KG1 (cell line): ENCODE measurements at regions not wholly inside any gene's neighbourhood (a gene's known extent, or its start where the extent isn't known, plus 50 kb on each side); places are given as distances from the start of the nearest gene placed in this dataset.
"Not testable (repeated sequence)": the region's sequence is repeated elsewhere in the genome, so short reads cannot be mapped to it uniquely, and the experiment has no call there.

Source experiments
- DNase-seq: peaks from one replicate; lab custom pipeline; 2025; lab: John Stamatoyannopoulos, UW

GRCh38 chrX:35406386-35406785, 391.8 kb upstream of the MAGEB16 start:
- no peak for DNase-seq

- no peak for DNase-seq
Measured at GRCh38 chrX:35416782-35417181, 381.4 kb upstream of the MAGEB16 start.

- no peak for DNase-seq
Measured at GRCh38 chrX:35432056-35432455, 366.1 kb upstream of the MAGEB16 start.

GRCh38 chrX:35439034-35439660, 359.0 kb upstream of the MAGEB16 start:
- DNase-seq, result no peak

- no peak for DNase-seq
Measured at GRCh38 chrX:35439692-35440091, 358.4 kb upstream of the MAGEB16 start.

GRCh38 chrX:35442421-35442820, 355.7 kb upstream of the MAGEB16 start:
- no peak for DNase-seq

GRCh38 chrX:35443091-35443582, 355.0 kb upstream of the MAGEB16 start:
- not testable (repeated sequence) for DNase-seq

GRCh38 chrX:35444671-35445355, 353.3 kb upstream of the MAGEB16 start:
- DNase-seq, result no peak

GRCh38 chrX:35445912-35446311, 352.2 kb upstream of the MAGEB16 start:
- DNase-seq, result no peak

- no peak for DNase-seq
Measured at GRCh38 chrX:35456891-35457290, 341.3 kb upstream of the MAGEB16 start.

- DNase-seq, result no peak
Measured at GRCh38 chrX:35458142-35458541, 340.0 kb upstream of the MAGEB16 start.

GRCh38 chrX:35461164-35461563, 337.0 kb upstream of the MAGEB16 start:
- no peak for DNase-seq

- DNase-seq, result not testable (repeated sequence)
Measured at GRCh38 chrX:35496671-35497070, 301.5 kb upstream of the MAGEB16 start.

GRCh38 chrX:35497453-35497852, 300.7 kb upstream of the MAGEB16 start:
- not testable (repeated sequence) for DNase-seq

GRCh38 chrX:35499071-35499862, 298.9 kb upstream of the MAGEB16 start:
- DNase-seq, result no peak

GRCh38 chrX:35507701-35508100, 290.4 kb upstream of the MAGEB16 start:
- no peak for DNase-seq

GRCh38 chrX:35548003-35548402, 250.1 kb upstream of the MAGEB16 start:
- DNase-seq, result not testable (repeated sequence)

- no peak for DNase-seq
Measured at GRCh38 chrX:35557916-35558315, 240.2 kb upstream of the MAGEB16 start.

GRCh38 chrX:35561985-35562384, 236.2 kb upstream of the MAGEB16 start:
- DNase-seq, result no peak

- no peak for DNase-seq
Measured at GRCh38 chrX:35562395-35562794, 235.7 kb upstream of the MAGEB16 start.

- DNase-seq, result no peak
Measured at GRCh38 chrX:35590210-35590609, 207.9 kb upstream of the MAGEB16 start.

GRCh38 chrX:35611562-35611961, 186.6 kb upstream of the MAGEB16 start:
- DNase-seq, result not testable (repeated sequence)

GRCh38 chrX:35617836-35618235, 180.3 kb upstream of the MAGEB16 start:
- DNase-seq, result no peak
